PC-3 (cell line): ENCODE measurements at regions not wholly inside any gene's neighbourhood (a gene's known extent, or its start where the extent isn't known, plus 50 kb on each side); places are given as distances from the start of the nearest gene placed in this dataset.
A peak's percentile ranks its signal among the peaks of the same experiment; 100 is the strongest.

ENCODE experiments used
- ATAC-seq: fragments of 200-7000 bp; cut with Tn5 transposase; 2 replicates; pipeline ENCODE4 v1.9.1; 2020; ENCODE audit warnings: mild to moderate bottlenecking, moderate library complexity
- BruUV-seq: library from RNA; stranded (reverse); fragments of 400-500 nt; replicated peaks from 2 replicates; lab custom pipeline; 2021; lab: Mats Ljungman, UMichigan
- CTCF ChIA-PET: fragments of 300-600 bp; sonication (Branson Sonifier 250); formaldehyde crosslinking; loops from one replicate; lab custom pipeline; 2022; ENCODE audit warnings: antibody characterized with exemption; lab: Charles Lee
- POLR2A ChIA-PET: fragments of 300-600 bp; sonication (Branson Sonifier 250); formaldehyde crosslinking; loops from one replicate; lab custom pipeline; 2022; ENCODE audit warnings: antibody characterized with exemption; ENCODE audit not compliant: unreplicated experiment; lab: Charles Lee
- DNase-seq: peaks from one replicate; pipeline ENCODE4 v3.0.0-alpha.2; 2015
- H2AFZ ChIP-seq: fragments of 300-600 bp; sonication (generic); 2 replicates; pipeline ENCODE4 v1.6.0; 2016; ENCODE audit warnings: antibody characterized with exemption, low read length
- H3F3A ChIP-seq: fragments of 300-600 bp; sonication (generic); one replicate; pipeline ENCODE4 v1.6.0; 2017; ENCODE audit warnings: antibody characterized with exemption, low read length, control low read depth, mild to moderate bottlenecking; ENCODE audit not compliant: unreplicated experiment
- H3K27ac ChIP-seq: fragments of 300-600 bp; sonication (generic); 2 replicates; pipeline ENCODE4 v1.5.1; 2016; ENCODE audit warnings: mild to moderate bottlenecking, low read length
- H3K27me3 ChIP-seq: fragments of 300-600 bp; sonication (generic); 2 replicates; pipeline ENCODE4 v1.6.1; 2016; ENCODE audit warnings: low read length, mixed read lengths
- H3K36me3 ChIP-seq: fragments of 300-600 bp; sonication (generic); 2 replicates; pipeline ENCODE4 v1.6.1; 2016; ENCODE audit warnings: low read depth, mixed run types, low read length, mixed read lengths
- H3K4me1 ChIP-seq: fragments of 300-600 bp; sonication (generic); 2 replicates; pipeline ENCODE4 v1.5.1; 2016; ENCODE audit warnings: low read length; ENCODE audit not compliant: insufficient read depth
- H3K4me2 ChIP-seq: fragments of 300-600 bp; sonication (generic); 2 replicates; pipeline ENCODE4 v1.6.0; 2016; ENCODE audit warnings: low read length
- H3K4me3 ChIP-seq: fragments of 300-600 bp; sonication (generic); 2 replicates; pipeline ENCODE4 v1.5.1; 2016; ENCODE audit warnings: mild to moderate bottlenecking, low read length, mixed read lengths
- H3K79me2 ChIP-seq: fragments of 300-600 bp; sonication (generic); 2 replicates; pipeline ENCODE4 v1.6.1; 2017; ENCODE audit warnings: low read length, mixed read lengths
- H3K9ac ChIP-seq: fragments of 300-600 bp; sonication (generic); 2 replicates; pipeline ENCODE4 v1.6.0; 2016; ENCODE audit warnings: mild to moderate bottlenecking, low read length
- H3K9me2 ChIP-seq: fragments of 300-600 bp; sonication (generic); replicated peaks from 2 replicates; pipeline ENCODE4 v1.6.1; 2016; ENCODE audit warnings: mixed run types, low read length, mixed read lengths
- H3K9me3 ChIP-seq: fragments of 300-600 bp; sonication (generic); 2 replicates; pipeline ENCODE4 v1.6.1; 2016; ENCODE audit warnings: low read length, mixed read lengths
- H4K20me1 ChIP-seq: fragments of 300-600 bp; sonication (generic); 2 replicates; pipeline ENCODE4 v1.6.1; 2016; ENCODE audit warnings: low read length, mixed read lengths
- CTCF ChIP-seq: fragments of 300-600 bp; sonication (generic); conservative IDR thresholded peaks from 2 replicates; pipeline ENCODE4 v1.5.1; 2017; ENCODE audit warnings: antibody characterized with exemption, low read depth, mild to moderate bottlenecking, low read length
- EZH2 ChIP-seq: fragments of 300-600 bp; sonication (generic); IDR thresholded peaks from one replicate; pipeline ENCODE4 v1.6.1; 2017; ENCODE audit warnings: antibody characterized with exemption, mild to moderate bottlenecking, low read length; ENCODE audit not compliant: unreplicated experiment
- EZH2phosphoT487 ChIP-seq: fragments of 300-600 bp; sonication (generic); IDR thresholded peaks from 2 replicates; pipeline ENCODE4 v1.6.1; 2018; ENCODE audit warnings: mild to moderate bottlenecking, antibody characterized with exemption, low read length, borderline replicate concordance
- intact Hi-C: fragments of 100-400 bp; cut with micrococcal nuclease; formaldehyde crosslinking; loops from 2 replicates; pipeline ENCODE4 v1.9.0; 2023

- ChIA-PET POLR2A (no interaction called here), CTCF (no interaction called here)
- no peak overlapping the region for H3K4me3 ChIP-seq
- no peak overlapping the region for H3K4me2 ChIP-seq
- H4K20me1 ChIP-seq, result no peaks in the 10 kb centered on the region
- H3K27me3 ChIP-seq, result no peaks in the 10 kb centered on the region
- TF ChIP-seq CTCF (no peak), EZH2phosphoT487 (no peak), EZH2 (no peak)
- H3K36me3 ChIP-seq, result peaks cover 6% of the 10 kb centered on the region; the same call in 1 of the 2 replicates
- H3K9ac ChIP-seq, result no peak overlapping the region
- H3K9me3 ChIP-seq, result 0 out of 2 replicates have a peak, but pooled peaks cover 10% of the 10 kb centered on the region
- H3K9me2 ChIP-seq, result no peaks in the 10 kb centered on the region
- intact Hi-C loops, result no loop called here
- H3K27ac ChIP-seq, result peak overlapping the region; percentile 75; the same call in 1 of the 2 replicates
- no peak for ATAC-seq
- peaks cover 6% of the 10 kb centered on the region for H3F3A ChIP-seq
- BruUV-seq, result no TSS peak
- H3K79me2 ChIP-seq, result no peaks in the 10 kb centered on the region
- no peak for DNase-seq
- H2AFZ ChIP-seq, result no peak overlapping the region
- H3K4me1 ChIP-seq, result peaks cover 28% of the 10 kb centered on the region
Observed at GRCh38 chr2:39522518-39522877, 85.4 kb upstream of the MAP4K3 start.

- peaks cover 6% of the 10 kb centered on the region; the same call in 1 of the 2 replicates for H3K36me3 ChIP-seq
- H3K27ac ChIP-seq, result peak overlapping the region; percentile 75
- H3K4me2 ChIP-seq, result peak overlapping the region; percentile 47
- peaks cover 28% of the 10 kb centered on the region for H3K4me1 ChIP-seq
- TF ChIP-seq CTCF (no peak), EZH2 (no peak), EZH2phosphoT487 (no peak)
- H3K9ac ChIP-seq, result no peak overlapping the region; the same call in 1 of the 2 replicates
- H3K9me3 ChIP-seq, result 0 out of 2 replicates have a peak, but pooled peaks cover 10% of the 10 kb centered on the region
- ATAC-seq, result peak; percentile 99
- no peaks in the 10 kb centered on the region for H3K9me2 ChIP-seq
- intact Hi-C loops, result no loop called here
- CTCF ChIA-PET, result interaction anchor here (0.6 to 0.7 kb wide), 2 partner anchors 32 to 48 kb away, joined by 3 to 4 read pairs; no protein-coding TSS in a partner anchor
- H3K4me3 ChIP-seq, result no peak overlapping the region; the same call in 1 of the 2 replicates
- peaks cover 6% of the 10 kb centered on the region for H3F3A ChIP-seq
- no peaks in the 10 kb centered on the region for H3K79me2 ChIP-seq
- BruUV-seq, result TSS peak; percentile 12
- H3K27me3 ChIP-seq, result no peaks in the 10 kb centered on the region
- DNase-seq, result peak; percentile 91
- H4K20me1 ChIP-seq, result no peaks in the 10 kb centered on the region
- 0 out of 2 replicates have a peak overlapping the region, but pooled peaks have one; percentile 30 for H2AFZ ChIP-seq
- POLR2A ChIA-PET, result interaction anchor here (0.6 to 1.1 kb wide), 2 partner anchors 24 to 86 kb away, joined by 3 to 5 read pairs; partner anchors contain the start of gene MAP4K3
Observed at GRCh38 chr2:39523308-39524044, 86.4 kb upstream of the MAP4K3 start.
